Ovary (tissue), 3 donors: ENCODE measurements at regions not wholly inside any gene's neighbourhood (a gene's known extent, or its start where the extent isn't known, plus 50 kb on each side); places are given as distances from the start of the nearest gene placed in this dataset.

Experiments used
- EP300 ChIP-seq: sonication (generic); formaldehyde crosslinking; IDR thresholded peaks from one replicate; pipeline ENCODE4 v1.6.1; 2017; ENCODE audit warnings: antibody characterized with exemption
- POLR2A ChIP-seq: fragments of 450-650 bp; IDR thresholded peaks from one replicate; pipeline ENCODE4 v1.6.1; 2017; ENCODE audit warnings: antibody characterized with exemption, mild to moderate bottlenecking, moderate library complexity
- TF ChIP-seq, protein P1 (sequence below), 3 donors: fragments of 450-650 bp in 2 of 3; fragments of 200-600 bp in 1 of 3; IDR thresholded peaks; one replicate each; pipeline versions ENCODE4 v1.5.1 to v1.8.0; 2016 to 2022; ENCODE audit warnings: antibody characterized with exemption in 3 of 3, mild to moderate bottlenecking in 1 of 3
- donor health status: DM: no; HTN: no; CAD: no.

DNA sequence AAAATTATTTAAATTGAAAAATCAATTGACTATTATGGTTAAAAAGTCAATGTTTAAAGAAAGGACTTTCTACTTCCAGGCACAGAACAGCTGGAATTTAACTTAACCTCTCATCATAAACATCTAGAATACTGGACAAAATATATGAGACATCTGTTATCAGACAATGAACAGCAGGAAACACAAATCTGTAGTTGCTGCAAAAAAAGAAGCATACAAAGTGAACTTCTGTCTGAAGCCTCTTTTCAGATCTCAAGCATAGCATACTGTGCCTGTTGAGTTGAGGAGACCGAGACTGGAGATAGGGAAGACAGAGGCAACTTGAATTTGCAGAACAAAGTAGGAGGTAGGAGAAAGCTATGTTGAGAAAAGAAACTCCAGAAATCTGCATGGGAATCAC lies 140.0 kb upstream of the CBLB start:
- TF ChIP-seq, protein P1, sequence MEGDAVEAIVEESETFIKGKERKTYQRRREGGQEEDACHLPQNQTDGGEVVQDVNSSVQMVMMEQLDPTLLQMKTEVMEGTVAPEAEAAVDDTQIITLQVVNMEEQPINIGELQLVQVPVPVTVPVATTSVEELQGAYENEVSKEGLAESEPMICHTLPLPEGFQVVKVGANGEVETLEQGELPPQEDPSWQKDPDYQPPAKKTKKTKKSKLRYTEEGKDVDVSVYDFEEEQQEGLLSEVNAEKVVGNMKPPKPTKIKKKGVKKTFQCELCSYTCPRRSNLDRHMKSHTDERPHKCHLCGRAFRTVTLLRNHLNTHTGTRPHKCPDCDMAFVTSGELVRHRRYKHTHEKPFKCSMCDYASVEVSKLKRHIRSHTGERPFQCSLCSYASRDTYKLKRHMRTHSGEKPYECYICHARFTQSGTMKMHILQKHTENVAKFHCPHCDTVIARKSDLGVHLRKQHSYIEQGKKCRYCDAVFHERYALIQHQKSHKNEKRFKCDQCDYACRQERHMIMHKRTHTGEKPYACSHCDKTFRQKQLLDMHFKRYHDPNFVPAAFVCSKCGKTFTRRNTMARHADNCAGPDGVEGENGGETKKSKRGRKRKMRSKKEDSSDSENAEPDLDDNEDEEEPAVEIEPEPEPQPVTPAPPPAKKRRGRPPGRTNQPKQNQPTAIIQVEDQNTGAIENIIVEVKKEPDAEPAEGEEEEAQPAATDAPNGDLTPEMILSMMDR (IDR thresholded peaks at IDR 0.05) = no peak
- TF ChIP-seq POLR2A (no peak), EP300 (no peak)
